CMK (cell line): ENCODE measurements at regions not wholly inside any gene's neighbourhood (a gene's known extent, or its start where the extent isn't known, plus 50 kb on each side); places are given as distances from the start of the nearest gene placed in this dataset.
"Not testable (repeated sequence)": the region's sequence is repeated elsewhere in the genome, so short reads cannot be mapped to it uniquely, and the experiment has no call there.

Experiments
- DNase-seq: peaks from one replicate; pipeline ENCODE4 v3.0.0-alpha.2; 2010; ENCODE audit warnings: low read depth

DNA sequence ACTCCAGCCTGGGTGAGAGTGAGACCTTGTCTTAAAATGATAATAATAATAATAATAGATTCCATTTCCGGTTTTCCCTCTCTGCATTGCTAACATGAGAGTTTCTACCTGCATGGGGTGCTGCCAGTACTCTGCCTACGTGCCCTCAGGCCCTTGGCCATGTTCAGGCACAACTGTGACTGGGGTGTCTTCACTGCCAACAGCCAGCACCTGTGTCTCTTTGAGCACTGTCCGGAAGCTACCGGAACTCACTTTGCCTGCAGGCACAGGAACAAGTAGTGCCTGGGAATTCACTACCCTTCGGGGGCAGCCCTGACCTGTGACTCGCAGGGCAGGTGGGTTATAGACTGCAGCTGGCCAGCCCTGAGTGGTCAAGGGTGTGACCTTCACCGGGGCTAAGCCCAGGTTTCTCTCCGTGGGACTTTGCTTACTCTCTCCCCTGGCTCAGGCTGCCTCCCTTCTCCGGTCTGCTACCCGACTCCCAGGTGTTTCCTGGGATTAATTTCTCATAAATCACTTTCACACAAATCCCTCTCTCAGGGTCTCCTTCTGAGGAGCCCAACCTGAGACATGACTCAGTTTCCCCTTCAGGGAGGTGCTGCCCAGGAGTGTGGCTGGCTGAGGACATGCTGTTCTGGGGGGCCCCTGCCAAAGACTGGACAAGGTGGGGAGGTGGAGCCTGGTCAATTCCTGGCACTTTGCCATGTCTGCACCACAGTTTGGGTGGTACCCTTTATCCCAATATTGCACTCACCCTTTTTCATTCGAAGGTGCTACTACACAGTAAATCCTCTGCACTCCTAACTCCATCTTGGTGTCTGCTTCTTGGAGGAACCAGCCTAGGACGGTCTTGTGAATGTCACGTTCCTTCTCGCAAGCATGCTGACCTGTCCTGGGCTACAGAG, 79.5 kb upstream of the RALGAPA2 start:
- DNase-seq: no peak

DNA sequence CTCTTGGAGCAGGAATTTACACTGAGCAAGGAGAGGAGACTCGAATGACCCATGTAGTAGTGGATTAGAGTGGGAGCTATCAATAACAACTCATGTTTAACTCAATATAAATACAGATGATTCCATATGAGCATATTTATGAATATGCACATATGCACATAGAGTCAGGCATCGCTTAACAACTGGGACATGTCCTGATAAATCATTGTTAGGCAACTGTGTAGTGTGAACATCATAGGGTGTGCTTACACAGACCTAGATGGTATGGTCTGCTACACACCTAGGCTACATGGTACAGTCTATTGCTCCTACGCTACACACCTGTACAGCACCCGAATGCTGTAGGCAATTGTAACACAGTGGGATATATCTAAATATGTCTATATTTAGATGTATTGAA, 75.9 kb upstream of the RALGAPA2 start:
- DNase-seq: no peak

DNA sequence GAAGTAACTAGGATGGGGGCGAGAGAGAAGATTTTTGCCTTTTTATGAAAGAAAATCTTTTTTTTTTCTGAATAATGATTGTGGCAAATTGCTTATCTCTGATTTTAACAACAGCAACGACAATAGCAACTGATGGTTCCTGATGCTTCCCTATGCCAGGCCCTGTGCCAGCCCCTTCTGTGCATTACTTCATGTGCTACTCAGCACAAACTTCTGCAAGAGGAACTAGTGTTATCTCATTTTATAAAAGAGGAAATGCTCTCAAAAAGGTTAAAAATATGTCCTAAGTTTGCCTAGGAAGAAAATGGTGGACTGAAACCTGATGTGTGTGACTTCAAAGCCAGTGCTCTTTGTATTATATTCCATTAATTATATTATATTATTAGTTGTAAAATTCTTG, 74.0 kb upstream of the RALGAPA2 start:
- DNase-seq: no peak

DNA sequence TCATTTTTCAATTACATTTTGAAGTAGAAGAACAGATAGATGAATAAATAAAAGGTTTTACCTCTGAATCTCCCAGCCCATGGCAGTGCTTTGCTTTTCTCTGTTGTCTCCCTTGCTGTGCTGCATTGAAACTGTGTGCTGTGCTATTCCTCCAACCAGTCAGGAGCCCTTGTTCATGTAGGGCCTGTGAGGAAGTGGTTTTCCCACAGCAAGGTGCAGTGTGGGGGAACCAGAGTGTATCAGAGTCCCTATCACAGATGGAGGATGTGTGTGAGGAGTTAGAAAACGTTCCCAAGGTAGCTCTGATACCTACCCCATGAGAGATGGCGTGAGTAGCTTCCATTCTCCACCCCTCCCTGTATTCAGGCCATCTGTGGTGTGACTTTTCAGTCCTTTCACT, 72.8 kb upstream of the RALGAPA2 start:
- DNase-seq: no peak

DNA sequence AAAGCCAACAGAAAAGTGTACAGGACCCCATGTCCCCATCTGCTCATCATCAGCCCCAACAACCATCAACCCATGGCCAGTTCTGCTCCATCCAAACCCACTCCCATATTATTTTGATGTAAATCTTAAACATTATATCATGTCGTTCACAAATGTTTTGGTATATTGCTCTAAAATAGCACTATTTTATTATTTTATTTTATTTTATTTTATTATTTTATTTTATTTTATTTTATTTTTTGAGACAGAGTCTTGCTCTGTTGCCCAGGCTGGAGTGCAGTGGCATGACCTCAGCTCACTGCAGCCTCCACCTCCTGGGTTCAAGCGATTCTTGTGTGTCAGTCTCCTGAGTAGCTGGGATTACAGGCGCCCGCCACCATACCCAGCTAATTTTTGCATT, 72.0 kb upstream of the RALGAPA2 start:
- DNase-seq: not testable (repeated sequence)

DNA sequence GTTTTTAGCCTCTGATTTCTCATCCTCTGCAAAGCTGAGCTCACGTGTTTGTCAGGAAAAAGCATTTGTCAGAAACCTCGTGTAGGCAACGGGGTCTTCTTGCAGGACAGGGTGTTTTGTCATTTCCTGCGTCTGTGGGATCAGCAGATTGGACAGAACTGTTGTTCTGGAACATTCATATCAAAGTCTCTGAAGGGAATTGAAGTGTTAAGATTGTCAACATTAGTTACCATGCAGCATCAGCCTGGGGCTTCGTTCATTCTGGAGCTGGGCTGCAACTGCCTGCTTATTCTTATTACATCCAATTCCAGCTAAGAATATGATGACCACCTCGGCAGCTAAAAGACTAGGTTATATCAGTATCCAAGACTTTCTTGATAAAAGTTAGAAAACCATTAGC, 71.0 kb upstream of the RALGAPA2 start:
- DNase-seq: no peak

DNA sequence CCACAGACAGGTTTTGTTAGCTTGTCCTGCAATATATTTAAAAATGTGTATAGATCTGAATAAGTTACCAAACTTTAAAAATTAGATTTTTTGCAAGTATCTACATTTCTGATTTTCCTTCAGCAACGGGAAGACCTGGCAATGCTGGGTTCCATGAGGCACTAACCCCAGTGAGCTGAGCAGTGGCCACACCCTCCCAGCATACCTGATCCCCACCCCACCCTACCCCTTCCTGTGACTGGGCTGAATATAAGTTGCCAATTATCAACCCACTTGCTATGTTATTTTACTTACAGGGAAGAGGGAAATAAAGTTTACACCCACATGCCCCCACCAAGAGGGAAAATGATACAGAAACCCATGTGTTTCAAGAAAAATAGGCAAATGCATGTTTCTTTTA, 70.3 kb upstream of the RALGAPA2 start:
- no peak for DNase-seq

DNA sequence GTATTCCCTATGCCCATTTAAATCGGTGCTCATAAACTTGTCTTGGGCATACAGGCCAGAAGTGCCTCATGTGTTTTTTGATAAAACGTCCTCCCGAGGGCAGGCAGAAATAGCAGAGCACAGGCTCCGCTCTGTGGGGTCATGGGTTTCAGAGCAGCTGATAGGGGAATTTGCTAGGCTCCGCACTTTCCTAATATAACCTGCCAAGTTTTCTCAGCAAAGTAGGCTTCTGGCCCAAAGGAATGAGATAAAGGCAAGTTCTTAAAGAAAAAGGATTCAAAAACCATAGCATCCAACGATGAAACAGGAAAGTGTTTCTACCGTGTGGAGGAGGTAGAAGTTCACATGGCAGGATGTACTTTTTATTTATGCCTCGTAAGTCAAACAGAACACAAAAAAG, 69.8 kb upstream of the RALGAPA2 start:
- no peak for DNase-seq

DNA sequence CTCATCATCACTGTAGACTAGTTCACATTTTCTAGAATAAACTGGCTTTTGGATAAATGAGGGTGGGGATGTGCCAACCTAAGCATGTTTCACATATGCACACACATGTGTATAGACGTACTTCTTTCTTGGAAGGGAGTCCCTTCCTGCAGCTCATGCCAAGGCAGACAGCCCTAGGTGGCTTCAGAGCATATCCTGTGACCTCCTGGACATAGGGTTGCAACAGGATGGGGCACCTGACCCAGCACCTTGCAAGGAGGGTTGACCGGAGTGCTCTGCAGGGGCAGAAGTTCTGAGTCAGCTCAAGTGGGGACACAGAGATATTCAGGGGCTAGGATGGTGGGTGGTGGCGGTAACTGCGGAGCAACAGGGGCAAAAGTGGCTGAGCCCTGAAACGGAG, 68.6 kb upstream of the RALGAPA2 start:
- no peak for DNase-seq

DNA sequence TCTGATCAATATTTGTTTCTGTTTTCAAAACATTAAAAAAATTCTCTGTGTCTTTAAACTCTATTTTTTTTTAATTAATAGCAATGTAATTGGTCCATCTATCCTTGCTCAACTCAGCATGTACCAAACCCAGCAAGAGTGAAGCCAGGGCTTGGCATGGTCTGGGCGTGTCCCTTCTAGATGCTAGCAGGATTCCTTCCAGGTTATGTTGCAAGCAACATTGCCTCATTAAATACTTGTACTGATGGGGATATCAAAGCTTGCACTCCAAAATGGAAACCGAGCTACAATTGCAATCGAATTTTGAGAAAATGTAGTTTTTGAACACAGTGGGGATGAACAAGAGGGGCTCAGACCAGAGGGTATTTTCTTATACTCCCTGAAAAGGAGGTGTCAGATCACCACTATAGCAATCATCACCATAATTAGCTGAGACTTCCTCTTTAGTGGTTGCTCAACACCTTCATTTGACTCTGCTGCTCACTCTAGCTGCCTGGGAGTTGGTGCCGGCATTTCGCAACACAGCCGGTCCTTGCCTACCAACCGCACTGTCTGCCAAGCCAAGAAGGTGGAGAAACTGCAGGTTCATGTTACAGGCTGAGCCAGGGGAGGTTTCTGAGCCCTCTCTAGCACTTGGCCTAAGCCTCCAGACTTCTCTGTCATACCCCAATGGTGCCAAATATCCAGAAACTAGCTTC, 67.8 kb upstream of the RALGAPA2 start:
- DNase-seq: no peak

DNA sequence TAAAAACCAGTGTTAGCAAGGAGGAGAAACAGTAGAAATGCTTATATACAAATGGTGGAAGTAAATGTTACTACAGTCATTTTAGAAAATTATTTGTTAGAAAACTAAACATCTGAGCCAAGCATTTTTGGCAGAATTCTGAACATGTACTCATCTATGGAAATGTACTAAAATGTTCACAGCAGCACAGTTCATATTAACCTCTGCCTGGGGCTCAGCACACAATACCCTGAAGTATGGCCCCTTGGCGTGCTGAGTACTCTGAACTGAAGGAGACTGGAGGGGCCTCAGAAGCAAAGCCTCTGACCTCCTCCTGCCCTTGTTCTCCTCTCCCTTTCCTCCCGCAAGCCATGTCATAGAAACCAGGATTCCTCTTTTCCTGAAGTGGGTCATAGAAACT, 66.2 kb upstream of the RALGAPA2 start:
- DNase-seq: no peak

DNA sequence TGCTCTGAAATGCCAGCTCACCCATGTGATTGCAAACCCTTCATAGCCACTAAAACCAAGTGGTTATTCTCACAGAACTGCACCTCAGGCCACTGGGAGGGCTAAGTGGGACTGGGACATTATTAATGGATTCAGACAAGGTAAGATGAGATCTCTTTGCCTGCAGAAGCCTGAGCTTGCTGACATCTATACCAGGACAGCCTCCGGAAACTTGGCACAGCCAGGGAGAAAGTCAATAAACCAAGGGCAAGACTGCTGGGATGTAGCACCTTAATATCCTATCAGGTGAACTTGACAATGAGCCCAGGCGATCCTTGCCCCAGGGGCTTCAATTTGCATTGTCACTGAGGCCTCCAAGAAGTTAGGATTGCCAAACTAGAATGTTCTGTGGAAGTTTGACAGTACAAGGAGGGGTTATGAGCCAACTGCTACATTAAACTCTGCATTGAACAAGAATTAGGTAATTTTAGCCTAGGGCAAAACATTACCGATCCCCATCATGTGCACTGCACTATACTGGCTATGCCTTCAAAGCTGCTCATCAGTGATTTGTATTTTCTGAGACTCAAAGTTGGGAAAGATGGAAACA, 60.1 kb upstream of the RALGAPA2 start:
- no peak for DNase-seq

DNA sequence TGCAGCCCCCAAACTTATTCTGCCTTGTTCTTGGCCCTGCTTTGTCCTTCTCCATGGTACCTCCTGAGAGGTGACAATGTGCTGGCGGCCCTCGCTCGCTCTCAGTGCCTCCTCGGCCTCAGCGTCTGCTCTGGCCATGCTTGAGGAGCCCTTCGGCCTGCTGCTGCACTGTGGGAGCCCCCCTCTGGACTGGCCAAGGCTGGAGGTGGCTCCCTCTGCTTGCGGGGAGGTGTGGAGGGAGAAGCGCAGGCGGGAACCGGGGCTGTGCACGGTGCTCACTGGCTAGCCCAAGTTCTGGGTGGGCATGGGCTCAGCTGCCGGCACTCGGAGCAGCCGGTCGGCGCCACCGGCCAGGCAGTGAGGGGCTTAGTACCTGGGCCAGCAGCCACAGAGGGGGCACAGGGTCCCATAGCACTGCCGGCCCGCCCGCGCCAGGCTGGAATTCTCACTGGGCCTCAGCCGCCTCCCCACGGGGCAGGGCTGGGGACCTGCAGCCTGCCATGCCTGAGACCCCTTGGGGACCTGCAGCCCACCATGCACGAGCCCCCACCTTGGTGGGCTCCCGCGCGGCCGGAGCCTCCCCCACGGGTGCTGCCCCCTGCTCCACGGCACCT, 55.9 kb upstream of the RALGAPA2 start:
- no peak for DNase-seq

DNA sequence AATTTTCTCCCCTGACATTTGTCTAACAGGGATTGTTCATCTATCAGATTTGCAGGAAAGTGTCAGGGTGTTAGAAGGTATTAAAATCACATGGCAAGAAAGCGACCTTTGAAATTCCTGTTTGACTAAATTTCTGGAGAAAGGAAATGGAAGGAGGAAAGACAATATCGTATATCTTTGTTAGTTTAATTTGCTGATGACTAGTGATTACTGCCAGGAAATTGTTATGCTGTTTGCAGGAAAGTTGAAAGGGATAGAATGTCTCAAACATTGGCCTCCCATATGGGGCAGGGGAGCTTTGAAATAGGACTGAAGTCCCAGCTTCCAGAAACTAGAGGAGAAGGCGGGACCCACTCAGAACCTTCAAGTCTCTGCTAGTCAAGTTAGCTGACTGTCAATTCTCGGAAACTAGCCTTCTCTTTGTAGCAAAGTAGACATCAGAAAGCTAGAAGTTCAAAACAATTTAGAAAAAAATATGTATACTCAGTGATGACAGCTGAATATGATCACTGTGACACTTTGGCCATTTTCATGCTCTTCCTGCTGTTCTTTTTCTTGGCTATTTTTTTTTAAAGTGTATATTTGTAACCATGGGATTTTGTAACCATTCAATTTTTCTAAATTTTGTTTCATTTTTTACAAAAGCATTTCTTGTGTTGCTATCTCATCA, 53.4 kb upstream of the RALGAPA2 start:
- DNase-seq: no peak

DNA sequence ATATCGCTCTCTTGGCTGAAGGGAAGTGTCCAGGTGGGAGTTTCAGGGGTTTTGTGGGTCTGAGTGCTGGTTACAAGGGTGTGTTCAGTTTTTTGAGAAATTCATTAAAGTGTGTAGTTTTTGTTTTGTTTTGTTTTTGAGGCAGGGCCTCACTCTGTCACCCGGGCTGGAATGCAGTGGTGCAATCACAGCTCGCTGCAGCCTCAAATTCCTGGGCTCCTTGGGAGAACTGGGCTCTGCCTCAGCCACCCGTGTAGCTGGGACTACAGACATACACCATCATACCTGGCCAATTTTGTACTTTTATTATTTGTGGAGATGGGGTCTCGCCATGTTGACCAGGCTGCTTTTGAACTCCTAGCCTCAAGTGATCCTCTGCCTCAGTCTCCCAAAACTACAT, 51.2 kb upstream of the RALGAPA2 start:
- no peak for DNase-seq
